ENCODE measurements at regions not wholly inside any gene's neighbourhood (a gene's known extent, or its start where the extent isn't known, plus 50 kb on each side); places are given as distances from the start of the nearest gene placed in this dataset.

DNA sequence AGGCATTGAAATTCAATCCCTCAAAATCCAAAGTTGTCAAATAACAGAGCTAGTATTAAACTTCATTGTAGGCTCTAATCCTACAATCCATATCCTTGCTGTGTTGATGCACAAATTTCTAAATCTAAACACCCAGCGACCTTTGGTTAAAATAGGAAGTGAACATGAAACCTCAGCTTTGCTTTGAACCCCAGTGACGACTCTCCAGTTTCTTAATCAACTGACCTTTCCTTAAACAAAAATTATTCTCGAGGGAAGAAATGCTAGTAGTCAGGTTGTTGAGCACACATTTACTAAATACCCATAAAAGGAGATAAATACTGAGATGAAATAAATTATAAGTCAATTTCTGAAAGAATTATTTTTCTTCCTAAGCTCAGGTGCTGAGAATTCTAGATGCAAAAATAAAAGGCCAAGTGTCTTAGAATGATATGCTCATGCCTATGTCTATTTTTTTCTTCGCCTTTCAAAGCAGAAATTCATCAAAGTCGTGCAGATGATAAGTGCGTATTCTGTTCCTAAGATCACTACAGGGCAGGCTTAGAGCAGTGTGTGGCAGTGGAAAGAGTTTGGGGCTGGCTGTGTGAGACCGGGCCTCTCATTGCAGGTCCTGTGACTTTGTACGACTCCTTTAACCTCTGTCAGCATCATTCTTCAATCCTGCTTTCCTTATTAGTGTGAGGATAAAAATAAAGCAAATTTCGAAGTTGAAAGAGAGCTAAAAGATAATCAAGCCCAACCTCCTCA, 208.7 kb downstream of the PRL start (continued):
- TF ChIP-seq, protein P1, sequence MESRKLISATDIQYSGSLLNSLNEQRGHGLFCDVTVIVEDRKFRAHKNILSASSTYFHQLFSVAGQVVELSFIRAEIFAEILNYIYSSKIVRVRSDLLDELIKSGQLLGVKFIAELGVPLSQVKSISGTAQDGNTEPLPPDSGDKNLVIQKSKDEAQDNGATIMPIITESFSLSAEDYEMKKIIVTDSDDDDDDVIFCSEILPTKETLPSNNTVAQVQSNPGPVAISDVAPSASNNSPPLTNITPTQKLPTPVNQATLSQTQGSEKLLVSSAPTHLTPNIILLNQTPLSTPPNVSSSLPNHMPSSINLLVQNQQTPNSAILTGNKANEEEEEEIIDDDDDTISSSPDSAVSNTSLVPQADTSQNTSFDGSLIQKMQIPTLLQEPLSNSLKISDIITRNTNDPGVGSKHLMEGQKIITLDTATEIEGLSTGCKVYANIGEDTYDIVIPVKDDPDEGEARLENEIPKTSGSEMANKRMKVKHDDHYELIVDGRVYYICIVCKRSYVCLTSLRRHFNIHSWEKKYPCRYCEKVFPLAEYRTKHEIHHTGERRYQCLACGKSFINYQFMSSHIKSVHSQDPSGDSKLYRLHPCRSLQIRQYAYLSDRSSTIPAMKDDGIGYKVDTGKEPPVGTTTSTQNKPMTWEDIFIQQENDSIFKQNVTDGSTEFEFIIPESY (IDR thresholded peaks at IDR 0.05; ENCODE audit: borderline replicate concordance, low read depth): no peak
- no peak for TF ChIP-seq MEF2A (IDR thresholded peaks at IDR 0.05; ENCODE audit: borderline replicate concordance, low read depth)
- no peak for TF ChIP-seq RFX5 (IDR thresholded peaks at IDR 0.05; ENCODE audit: low read length)
- no peak for TF ChIP-seq MXI1 (IDR thresholded peaks at IDR 0.05; ENCODE audit: low read depth, low read length)
- no peak for TF ChIP-seq NFIC (IDR thresholded peaks at IDR 0.05; ENCODE audit: borderline replicate concordance)
- TF ChIP-seq RCOR1 (IDR thresholded peaks at IDR 0.05; ENCODE audit: low read length): no peak
- no peak for TF ChIP-seq PBX3 (IDR thresholded peaks at IDR 0.05)
- no peak for TF ChIP-seq EZH2phosphoT487 (IDR thresholded peaks at IDR 0.05; ENCODE audit: borderline replicate concordance, low read depth)

DNA sequence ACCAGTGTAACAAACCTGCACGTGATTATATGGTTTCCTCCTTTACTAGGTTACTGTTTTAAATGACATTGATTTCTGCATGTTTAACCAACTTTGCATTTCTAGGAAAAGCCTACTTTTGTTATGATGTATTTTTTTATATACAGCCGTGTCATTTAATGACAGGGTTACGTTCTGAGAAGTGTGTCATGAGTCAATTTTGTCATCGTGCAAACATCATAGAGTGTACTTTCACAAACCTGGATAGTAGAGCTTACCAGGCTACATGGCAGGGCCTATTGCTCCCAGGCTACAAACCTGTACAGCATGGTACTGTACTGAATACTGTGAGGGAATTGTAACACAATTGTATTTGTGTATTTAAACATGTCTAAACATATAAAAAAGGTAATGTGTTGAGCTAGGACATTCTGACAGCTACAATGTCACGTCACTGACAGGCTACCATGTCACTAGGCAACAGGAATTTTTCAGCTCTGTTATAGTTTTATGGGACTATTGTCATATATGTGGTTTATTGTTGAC, 205.3 kb downstream of the PRL start:
- Histone ChIP-seq H3K79me2 (ENCODE audit: insufficient read depth) (no peaks in the 10 kb centered on the region), H3K4me2 (no peak overlapping the region), H3K36me3 (replicated peaks in 1 of 2; ENCODE audit: control insufficient read depth in 1 of 2, insufficient read depth in 2 of 2, low read length in 1 of 2) (no peaks in the 10 kb centered on the region), H3K27ac (ENCODE audit: low read depth in 2 of 2, low read length in 1 of 2) (no peak overlapping the region), H3K4me1 (ENCODE audit: control insufficient read depth in 1 of 2, insufficient read depth in 2 of 2, low read depth in 1 of 2, low read length in 1 of 2) (no peaks in the 10 kb centered on the region), H3K9ac (no peak overlapping the region), H3K27me3 (ENCODE audit: insufficient read depth) (no peaks in the 10 kb centered on the region), H3K4me3 (ENCODE audit: low read depth in 2 of 2, low read length in 1 of 2) (no peak overlapping the region), H4K20me1 (ENCODE audit: insufficient read depth) (no peaks in the 10 kb centered on the region), H2AFZ (ENCODE audit: low read depth) (no peak overlapping the region), H3K9me3 (no peaks in the 10 kb centered on the region), H3F3A (replicated peaks; ENCODE audit: insufficient read depth) (no peaks in the 10 kb centered on the region), H3K9me2 (no peaks in the 10 kb centered on the region)
- DNase-seq: no peak
- TF ChIP-seq TAF1 (IDR thresholded peaks at IDR 0.05; ENCODE audit: borderline replicate concordance, low read depth, low read length) (no peak), GABPA (IDR thresholded peaks at IDR 0.05; ENCODE audit: low read depth) (no peak), PBX3 (IDR thresholded peaks at IDR 0.05) (no peak), RCOR1 (IDR thresholded peaks at IDR 0.05; ENCODE audit: low read length) (no peak), EP300 (IDR thresholded peaks at IDR 0.05; ENCODE audit: borderline replicate concordance in 1 of 2, low read depth in 1 of 2, low read length in 1 of 2) (no peak), MAX (IDR thresholded peaks at IDR 0.05; ENCODE audit: low read depth) (no peak), NRF1 (IDR thresholded peaks at IDR 0.05; ENCODE audit: low read depth, low read length) (no peak), SMC3 (IDR thresholded peaks at IDR 0.05; ENCODE audit: low read depth, low read length) (no peak), YY1 (IDR thresholded peaks at IDR 0.05; ENCODE audit: low read depth) (no peak), USF2 (IDR thresholded peaks at IDR 0.05; ENCODE audit: borderline replicate concordance, low read depth, low read length) (no peak), ELF1 (IDR thresholded peaks at IDR 0.05) (no peak), POLR2AphosphoS5 (IDR thresholded peaks at IDR 0.05; ENCODE audit: low read depth, low read length) (no peak), TEAD4 (IDR thresholded peaks at IDR 0.05; ENCODE audit: borderline replicate concordance, insufficient read depth) (no peak), RFX5 (IDR thresholded peaks at IDR 0.05; ENCODE audit: low read length) (no peak)
- TF ChIP-seq, protein P1 (IDR thresholded peaks at IDR 0.05; ENCODE audit: borderline replicate concordance, low read depth): no peak
- 94% methylated on average over 5 of the region's 5 CpGs for WGBS (ENCODE audit: low lambda C conversion rate)
- ChIA-PET POLR2A (no interaction called here), CTCF (no interaction called here)
